ENCODE measurements at regions not wholly inside any gene's neighbourhood (a gene's known extent, or its start where the extent isn't known, plus 50 kb on each side); places are given as distances from the start of the nearest gene placed in this dataset.

GRCh38 chr11:69924308-69925161 is 105.3 kb upstream of the FGF3 start:
- no peak for TF ChIP-seq CTCF (IDR thresholded peaks at IDR 0.05; ENCODE audit: low read length)
- TF ChIP-seq EZH2 (IDR thresholded peaks at IDR 0.05; ENCODE audit: borderline replicate concordance, low read length) = no peak

Data from OCI-LY1 (cell line).